WTC11 (cell line): ENCODE measurements at regions not wholly inside any gene's neighbourhood (a gene's known extent, or its start where the extent isn't known, plus 50 kb on each side); places are given as distances from the start of the nearest gene placed in this dataset.

Experiments
- ATAC-seq: fragments of 200-7000 bp; cut with Tn5 transposase; 2 replicates; pipeline ENCODE4 v1.10.0; 2021; ENCODE audit warnings: mild to moderate bottlenecking, moderate library complexity
- CTCF ChIA-PET: fragments of 300-600 bp; sonication (Branson Sonifier 250); formaldehyde crosslinking; loops from one replicate; lab custom pipeline; 2021; ENCODE audit warnings: antibody characterized with exemption; lab: Charles Lee
- POLR2A ChIA-PET: fragments of 350-600 bp; sonication (Branson Sonifier 250); formaldehyde crosslinking; loops from one replicate; lab custom pipeline; 2021; ENCODE audit warnings: antibody characterized with exemption; lab: Charles Lee
- DNase-seq: peaks from one replicate; pipeline ENCODE4 v3.0.0; 2021; ENCODE audit warnings: low spot score
- H3K27ac Mint-ChIP-seq: 2 replicates; pipeline ENCODE4 v1.8.0; 2021; ENCODE audit warnings: mixed read lengths
- H3K27me3 Mint-ChIP-seq: 2 replicates; pipeline ENCODE4 v1.8.0; 2021; ENCODE audit warnings: low read depth, mild to moderate bottlenecking, moderate library complexity, mixed read lengths
- H3K36me3 Mint-ChIP-seq: 2 replicates; pipeline ENCODE4 v1.8.0; 2021; ENCODE audit warnings: mixed read lengths
- H3K4me1 Mint-ChIP-seq: 2 replicates; pipeline ENCODE4 v1.8.0; 2022; ENCODE audit warnings: mixed read lengths
- H3K4me3 Mint-ChIP-seq: 2 replicates; pipeline ENCODE4 v1.8.0; 2021; ENCODE audit warnings: mild to moderate bottlenecking, moderate library complexity, mixed read lengths
- H3K9me3 Mint-ChIP-seq: 2 replicates; pipeline ENCODE4 v1.8.0; 2021; ENCODE audit warnings: mixed read lengths
- CREB1 ChIP-seq: sonication (generic); formaldehyde crosslinking; IDR thresholded peaks from 2 replicates; pipeline ENCODE4 v1.8.0; 2023; ENCODE audit warnings: mild to moderate bottlenecking, missing genetic modification reagents
- EMX1 ChIP-seq: fragments of 250-450 bp; sonication (Bioruptor Pico); IDR thresholded peaks from 2 replicates; pipeline ENCODE4 v1.8.0; 2021; ENCODE audit warnings: mild to moderate bottlenecking
- ETV6 ChIP-seq: sonication (generic); formaldehyde crosslinking; IDR thresholded peaks from 2 replicates; pipeline ENCODE4 v1.8.1; 2022; ENCODE audit warnings: mild to moderate bottlenecking, missing genetic modification reagents
- FOXP1 ChIP-seq: sonication (generic); formaldehyde crosslinking; IDR thresholded peaks from 2 replicates; pipeline ENCODE4 v1.8.0; 2022; ENCODE audit warnings: missing genetic modification reagents, mild to moderate bottlenecking, moderate library complexity, borderline replicate concordance
- GTF2I ChIP-seq: fragments of 250-450 bp; sonication (Bioruptor Pico); conservative IDR thresholded peaks from 2 replicates; pipeline ENCODE4 v1.4.0; 2021; ENCODE audit warnings: mild to moderate bottlenecking
- JUN ChIP-seq: sonication (generic); formaldehyde crosslinking; IDR thresholded peaks from 2 replicates; pipeline ENCODE4 v1.8.0; 2023; ENCODE audit warnings: mild to moderate bottlenecking, missing genetic modification reagents
- MXD4 ChIP-seq: fragments of 250-450 bp; sonication (Bioruptor Pico); IDR thresholded peaks from 2 replicates; pipeline ENCODE4 v1.8.0; 2021; ENCODE audit warnings: mild to moderate bottlenecking, moderate library complexity, borderline replicate concordance
- MYBL2 ChIP-seq: sonication (generic); formaldehyde crosslinking; IDR thresholded peaks from 2 replicates; pipeline ENCODE4 v1.8.1; 2023; ENCODE audit warnings: mild to moderate bottlenecking, moderate library complexity, missing genetic modification reagents
- NFATC4 ChIP-seq: fragments of 250-450 bp; sonication (Bioruptor Pico); IDR thresholded peaks from 2 replicates; pipeline ENCODE4 v1.9.0; 2021; ENCODE audit warnings: mild to moderate bottlenecking
- NFYB ChIP-seq: sonication (generic); formaldehyde crosslinking; conservative IDR thresholded peaks from 2 replicates; pipeline ENCODE4 v1.8.0; 2022; ENCODE audit warnings: low read depth, missing genetic modification reagents
- OVOL2 ChIP-seq: fragments of 250-450 bp; sonication (Bioruptor Pico); IDR thresholded peaks from 2 replicates; pipeline ENCODE4 v1.9.0; 2021; ENCODE audit warnings: mild to moderate bottlenecking, borderline replicate concordance
- PRRX2 ChIP-seq: fragments of 250-450 bp; sonication (Bioruptor Pico); IDR thresholded peaks from 2 replicates; pipeline ENCODE4 v1.8.0; 2021; ENCODE audit warnings: mild to moderate bottlenecking
- SMAD4 ChIP-seq: sonication (generic); formaldehyde crosslinking; IDR thresholded peaks from 2 replicates; pipeline ENCODE4 v1.8.0; 2022; ENCODE audit warnings: mild to moderate bottlenecking, missing genetic modification reagents
- ZNF138 ChIP-seq: sonication (generic); formaldehyde crosslinking; conservative IDR thresholded peaks from 2 replicates; pipeline ENCODE4 v1.8.1; 2022; ENCODE audit warnings: mild to moderate bottlenecking, moderate library complexity, missing genetic modification reagents
- ZNF263 ChIP-seq: sonication (generic); formaldehyde crosslinking; IDR thresholded peaks from 2 replicates; pipeline ENCODE4 v1.8.1; 2022; ENCODE audit warnings: low read depth, mild to moderate bottlenecking, moderate library complexity, missing genetic modification reagents
- ZNF671 ChIP-seq: fragments of 250-450 bp; sonication (Bioruptor Pico); IDR thresholded peaks from 2 replicates; pipeline ENCODE4 v1.8.0; 2021; ENCODE audit warnings: mild to moderate bottlenecking
- TF ChIP-seq, protein P1 (sequence below): fragments of 200-600 bp; IDR thresholded peaks from 2 replicates; pipeline ENCODE4 v1.8.0; 2022; ENCODE audit warnings: antibody characterized with exemption
- TF ChIP-seq, protein P2 (sequence below): fragments of 250-450 bp; sonication (Bioruptor Pico); conservative IDR thresholded peaks from 2 replicates; pipeline ENCODE4 v1.9.0; 2021; ENCODE audit warnings: mild to moderate bottlenecking
- TF ChIP-seq, protein P3 (sequence below): sonication (generic); formaldehyde crosslinking; IDR thresholded peaks from 2 replicates; pipeline ENCODE4 v1.8.0; 2022; ENCODE audit warnings: mild to moderate bottlenecking, missing genetic modification reagents
- TF ChIP-seq, protein P4 (sequence below): sonication (generic); formaldehyde crosslinking; IDR thresholded peaks from 2 replicates; pipeline ENCODE4 v1.8.0; 2022; ENCODE audit warnings: mild to moderate bottlenecking, missing genetic modification reagents
- TF ChIP-seq, protein P5 (sequence below): sonication (generic); formaldehyde crosslinking; IDR thresholded peaks from 2 replicates; pipeline ENCODE4 v1.8.0; 2023; ENCODE audit warnings: missing genetic modification reagents
- TF ChIP-seq, protein P6 (sequence below): sonication (generic); formaldehyde crosslinking; IDR thresholded peaks from 2 replicates; pipeline ENCODE4 v1.8.1; 2023; ENCODE audit warnings: mild to moderate bottlenecking, moderate library complexity, missing genetic modification reagents

DNA sequence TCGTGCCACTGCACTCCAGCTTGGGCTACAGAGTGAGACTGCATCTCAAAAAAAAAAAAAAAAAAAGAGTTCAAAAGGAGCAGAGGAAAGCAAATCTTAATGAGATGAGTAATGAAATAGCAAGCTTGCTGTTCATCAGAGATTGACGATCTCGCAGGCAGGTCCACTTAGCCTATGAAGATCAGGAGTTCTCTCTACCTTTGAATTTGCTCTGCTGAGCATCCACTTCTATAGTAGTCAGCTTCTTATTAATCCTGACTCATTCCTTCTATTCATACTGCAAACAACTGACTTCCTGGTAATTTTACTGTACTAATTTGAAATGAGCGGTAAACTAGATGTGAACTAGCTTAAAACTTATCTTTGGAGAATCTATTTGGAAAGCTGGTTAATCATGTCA lies 1014.6 kb downstream of the GATA3 start:
- POLR2A ChIA-PET: no interaction called here
- TF ChIP-seq, protein P1, sequence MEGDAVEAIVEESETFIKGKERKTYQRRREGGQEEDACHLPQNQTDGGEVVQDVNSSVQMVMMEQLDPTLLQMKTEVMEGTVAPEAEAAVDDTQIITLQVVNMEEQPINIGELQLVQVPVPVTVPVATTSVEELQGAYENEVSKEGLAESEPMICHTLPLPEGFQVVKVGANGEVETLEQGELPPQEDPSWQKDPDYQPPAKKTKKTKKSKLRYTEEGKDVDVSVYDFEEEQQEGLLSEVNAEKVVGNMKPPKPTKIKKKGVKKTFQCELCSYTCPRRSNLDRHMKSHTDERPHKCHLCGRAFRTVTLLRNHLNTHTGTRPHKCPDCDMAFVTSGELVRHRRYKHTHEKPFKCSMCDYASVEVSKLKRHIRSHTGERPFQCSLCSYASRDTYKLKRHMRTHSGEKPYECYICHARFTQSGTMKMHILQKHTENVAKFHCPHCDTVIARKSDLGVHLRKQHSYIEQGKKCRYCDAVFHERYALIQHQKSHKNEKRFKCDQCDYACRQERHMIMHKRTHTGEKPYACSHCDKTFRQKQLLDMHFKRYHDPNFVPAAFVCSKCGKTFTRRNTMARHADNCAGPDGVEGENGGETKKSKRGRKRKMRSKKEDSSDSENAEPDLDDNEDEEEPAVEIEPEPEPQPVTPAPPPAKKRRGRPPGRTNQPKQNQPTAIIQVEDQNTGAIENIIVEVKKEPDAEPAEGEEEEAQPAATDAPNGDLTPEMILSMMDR: no peak
- TF ChIP-seq SMAD4: no peak
- TF ChIP-seq, protein P2, sequence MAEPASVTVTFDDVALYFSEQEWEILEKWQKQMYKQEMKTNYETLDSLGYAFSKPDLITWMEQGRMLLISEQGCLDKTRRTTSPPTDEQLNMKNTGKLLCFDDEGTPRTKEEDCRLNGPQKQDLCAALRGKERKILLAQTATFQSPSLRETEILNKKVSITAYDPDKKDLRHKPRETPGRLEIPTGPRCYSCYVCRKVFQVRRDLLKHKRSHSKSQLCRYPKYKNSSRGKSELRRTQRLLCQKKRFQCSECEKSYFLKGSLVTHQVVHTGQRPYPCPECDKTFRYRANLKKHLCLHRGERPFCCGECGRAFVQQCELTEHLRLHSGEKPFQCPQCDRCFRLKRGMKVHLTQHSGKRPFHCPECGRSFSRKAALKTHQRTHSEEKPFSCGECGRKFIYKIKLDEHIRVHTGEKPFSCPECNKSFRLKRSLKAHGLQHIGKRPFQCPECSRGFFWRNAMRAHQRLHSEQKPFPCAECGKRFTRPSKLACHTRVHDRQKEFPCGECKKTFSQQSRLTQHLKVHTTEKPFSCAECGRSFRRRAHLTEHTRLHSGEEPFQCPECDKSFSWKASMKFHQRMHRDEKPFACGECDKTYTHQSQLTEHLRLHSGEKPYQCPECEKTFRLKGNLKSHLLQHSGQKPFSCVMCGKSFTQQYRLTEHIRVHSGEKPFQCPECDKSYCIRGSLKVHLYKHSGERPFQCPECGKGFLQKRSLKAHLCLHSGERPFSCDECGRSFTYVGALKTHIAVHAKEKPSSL (CRISPR knock-in tag): no peak
- TF ChIP-seq OVOL2 (CRISPR knock-in tag): no peak
- H3K9me3 Mint-ChIP-seq: no peaks in the 10 kb centered on the region
- H3K4me3 Mint-ChIP-seq: no peak overlapping the region
- no peak for DNase-seq
- no peaks in the 10 kb centered on the region for H3K36me3 Mint-ChIP-seq
- ATAC-seq: no peak
- H3K27ac Mint-ChIP-seq: no peak overlapping the region
- no peaks in the 10 kb centered on the region for H3K27me3 Mint-ChIP-seq
- CTCF ChIA-PET: interaction anchor here (0.7 kb wide), 1 partner anchor 11 kb away, joined by 3 read pairs; no protein-coding TSS in a partner anchor
- H3K4me1 Mint-ChIP-seq: no peaks in the 10 kb centered on the region

DNA sequence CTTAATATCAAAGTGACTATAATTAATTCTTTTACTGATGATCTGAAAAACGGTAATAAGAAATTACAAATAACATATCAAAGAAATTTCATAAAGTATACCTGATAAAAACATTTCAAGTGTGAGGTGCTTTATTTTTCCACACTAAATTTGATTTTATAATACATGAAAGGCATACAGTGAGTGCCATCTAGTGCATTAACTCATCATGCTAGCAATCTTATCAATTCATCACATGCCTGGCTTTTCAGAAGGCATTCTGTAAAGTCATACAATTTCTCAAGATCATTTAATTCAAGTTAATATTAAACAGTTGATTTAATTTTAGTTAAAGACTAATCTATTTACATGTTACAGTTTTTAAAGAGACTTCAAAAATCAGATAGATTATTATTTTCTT lies 1020.9 kb downstream of the GATA3 start:
- ChIA-PET CTCF (no interaction called here), POLR2A (no interaction called here)
- no peak for ATAC-seq
- Mint-ChIP-seq H3K27ac (no peak overlapping the region), H3K36me3 (no peaks in the 10 kb centered on the region), H3K4me1 (no peaks in the 10 kb centered on the region), H3K9me3 (peaks cover 4% of the 10 kb centered on the region; the same call in 1 of the 2 replicates)
- DNase-seq: no peak
- TF ChIP-seq GTF2I (CRISPR knock-in tag) (no peak), JUN (CRISPR knock-in tag) (no peak), ZNF263 (CRISPR knock-in tag) (no peak)
- TF ChIP-seq, protein P3, sequence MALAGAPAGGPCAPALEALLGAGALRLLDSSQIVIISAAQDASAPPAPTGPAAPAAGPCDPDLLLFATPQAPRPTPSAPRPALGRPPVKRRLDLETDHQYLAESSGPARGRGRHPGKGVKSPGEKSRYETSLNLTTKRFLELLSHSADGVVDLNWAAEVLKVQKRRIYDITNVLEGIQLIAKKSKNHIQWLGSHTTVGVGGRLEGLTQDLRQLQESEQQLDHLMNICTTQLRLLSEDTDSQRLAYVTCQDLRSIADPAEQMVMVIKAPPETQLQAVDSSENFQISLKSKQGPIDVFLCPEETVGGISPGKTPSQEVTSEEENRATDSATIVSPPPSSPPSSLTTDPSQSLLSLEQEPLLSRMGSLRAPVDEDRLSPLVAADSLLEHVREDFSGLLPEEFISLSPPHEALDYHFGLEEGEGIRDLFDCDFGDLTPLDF: no peak
- TF ChIP-seq, all 79 proteins: peak for 0
- Mint-ChIP-seq H3K4me3 (no peak overlapping the region), H3K27me3 (peaks cover 4% of the 10 kb centered on the region)

DNA sequence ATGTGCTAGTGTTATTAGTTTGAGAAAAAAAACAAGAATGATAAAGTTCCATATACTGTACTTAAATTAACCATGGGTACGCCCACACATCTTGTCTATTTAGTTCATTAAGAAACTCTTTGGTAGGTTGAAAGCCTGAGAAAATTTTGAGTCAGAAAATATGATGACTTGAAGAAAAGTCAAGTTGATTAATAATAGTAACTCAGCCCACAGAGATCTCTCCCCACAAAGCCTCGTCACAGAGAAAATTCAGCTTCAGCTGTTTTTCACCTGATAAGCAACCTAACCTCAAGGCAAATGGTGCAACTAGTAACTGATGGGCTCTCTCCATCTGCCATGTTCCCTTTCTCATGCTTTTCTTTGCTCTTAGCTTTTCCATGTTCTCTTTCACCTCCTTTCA lies 1021.6 kb downstream of the GATA3 start:
- Mint-ChIP-seq H3K9me3 (peaks cover 4% of the 10 kb centered on the region; the same call in 1 of the 2 replicates), H3K27me3 (peaks cover 4% of the 10 kb centered on the region), H3K4me3 (no peak overlapping the region), H3K27ac (no peak overlapping the region), H3K36me3 (no peaks in the 10 kb centered on the region), H3K4me1 (no peaks in the 10 kb centered on the region)
- DNase-seq (no peak), ATAC-seq (no peak)
- ChIA-PET POLR2A (no interaction called here), CTCF (no interaction called here)
- TF ChIP-seq PRRX2 (no peak), CREB1 (CRISPR knock-in tag) (no peak), NFYB (CRISPR knock-in tag) (no peak), ZNF671 (no peak), MXD4 (CRISPR knock-in tag) (no peak), ZNF138 (no peak), NFATC4 (CRISPR knock-in tag) (no peak), ETV6 (CRISPR knock-in tag) (no peak), EMX1 (CRISPR knock-in tag) (no peak), MYBL2 (CRISPR knock-in tag) (no peak), FOXP1 (no peak)
- TF ChIP-seq, protein P3: no peak
- TF ChIP-seq, protein P4, sequence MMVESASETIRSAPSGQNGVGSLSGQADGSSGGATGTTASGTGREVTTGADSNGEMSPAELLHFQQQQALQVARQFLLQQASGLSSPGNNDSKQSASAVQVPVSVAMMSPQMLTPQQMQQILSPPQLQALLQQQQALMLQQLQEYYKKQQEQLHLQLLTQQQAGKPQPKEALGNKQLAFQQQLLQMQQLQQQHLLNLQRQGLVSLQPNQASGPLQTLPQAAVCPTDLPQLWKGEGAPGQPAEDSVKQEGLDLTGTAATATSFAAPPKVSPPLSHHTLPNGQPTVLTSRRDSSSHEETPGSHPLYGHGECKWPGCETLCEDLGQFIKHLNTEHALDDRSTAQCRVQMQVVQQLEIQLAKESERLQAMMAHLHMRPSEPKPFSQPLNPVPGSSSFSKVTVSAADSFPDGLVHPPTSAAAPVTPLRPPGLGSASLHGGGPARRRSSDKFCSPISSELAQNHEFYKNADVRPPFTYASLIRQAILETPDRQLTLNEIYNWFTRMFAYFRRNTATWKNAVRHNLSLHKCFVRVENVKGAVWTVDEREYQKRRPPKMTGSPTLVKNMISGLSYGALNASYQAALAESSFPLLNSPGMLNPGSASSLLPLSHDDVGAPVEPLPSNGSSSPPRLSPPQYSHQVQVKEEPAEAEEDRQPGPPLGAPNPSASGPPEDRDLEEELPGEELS (CRISPR knock-in tag): no peak
- TF ChIP-seq, protein P5, sequence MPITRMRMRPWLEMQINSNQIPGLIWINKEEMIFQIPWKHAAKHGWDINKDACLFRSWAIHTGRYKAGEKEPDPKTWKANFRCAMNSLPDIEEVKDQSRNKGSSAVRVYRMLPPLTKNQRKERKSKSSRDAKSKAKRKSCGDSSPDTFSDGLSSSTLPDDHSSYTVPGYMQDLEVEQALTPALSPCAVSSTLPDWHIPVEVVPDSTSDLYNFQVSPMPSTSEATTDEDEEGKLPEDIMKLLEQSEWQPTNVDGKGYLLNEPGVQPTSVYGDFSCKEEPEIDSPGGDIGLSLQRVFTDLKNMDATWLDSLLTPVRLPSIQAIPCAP (CRISPR knock-in tag): no peak
- TF ChIP-seq, protein P6, sequence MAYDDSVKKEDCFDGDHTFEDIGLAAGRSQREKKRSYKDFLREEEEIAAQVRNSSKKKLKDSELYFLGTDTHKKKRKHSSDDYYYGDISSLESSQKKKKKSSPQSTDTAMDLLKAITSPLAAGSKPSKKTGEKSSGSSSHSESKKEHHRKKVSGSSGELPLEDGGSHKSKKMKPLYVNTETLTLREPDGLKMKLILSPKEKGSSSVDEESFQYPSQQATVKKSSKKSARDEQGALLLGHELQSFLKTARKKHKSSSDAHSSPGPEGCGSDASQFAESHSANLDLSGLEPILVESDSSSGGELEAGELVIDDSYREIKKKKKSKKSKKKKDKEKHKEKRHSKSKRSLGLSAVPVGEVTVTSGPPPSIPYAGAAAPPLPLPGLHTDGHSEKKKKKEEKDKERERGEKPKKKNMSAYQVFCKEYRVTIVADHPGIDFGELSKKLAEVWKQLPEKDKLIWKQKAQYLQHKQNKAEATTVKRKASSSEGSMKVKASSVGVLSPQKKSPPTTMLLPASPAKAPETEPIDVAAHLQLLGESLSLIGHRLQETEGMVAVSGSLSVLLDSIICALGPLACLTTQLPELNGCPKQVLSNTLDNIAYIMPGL (CRISPR knock-in tag): no peak
